Activated CD4-positive, alpha-beta memory T cell treated with anti-CD3 and anti-CD28 coated beads, Interleukin-2, amount 10 ng/mL, durations not matched to agents 7 days and 5 days (primary cell): ENCODE measurements at regions not wholly inside any gene's neighbourhood (a gene's known extent, or its start where the extent isn't known, plus 50 kb on each side); places are given as distances from the start of the nearest gene placed in this dataset.
"Not testable (repeated sequence)": the region's sequence is repeated elsewhere in the genome, so short reads cannot be mapped to it uniquely, and the experiment has no call there.

ENCODE experiments used
- CTCF ChIA-PET: fragments of 350-600 bp; sonication (Branson Sonifier 250); formaldehyde crosslinking; loops from one replicate; lab custom pipeline; 2021; ENCODE audit warnings: antibody characterized with exemption, inconsistent platforms; lab: Charles Lee
- POLR2A ChIA-PET: fragments of 350-600 bp; sonication (Branson Sonifier 250); formaldehyde crosslinking; loops from one replicate; lab custom pipeline; 2021; ENCODE audit warnings: antibody characterized with exemption; lab: Charles Lee
- DNase-seq: peaks from one replicate; pipeline ENCODE4 v3.0.0-alpha.2; 2020
- H3K27ac Mint-ChIP-seq: one replicate; pipeline ENCODE4 v1.8.0; 2021; ENCODE audit warnings: mild to moderate bottlenecking, mixed read lengths
- H3K27me3 Mint-ChIP-seq: one replicate; pipeline ENCODE4 v1.8.0; 2021; ENCODE audit warnings: mixed read lengths
- H3K36me3 Mint-ChIP-seq: one replicate; pipeline ENCODE4 v1.8.0; 2021; ENCODE audit warnings: low read depth, mixed read lengths
- H3K4me1 Mint-ChIP-seq: one replicate; pipeline ENCODE4 v1.8.0; 2021; ENCODE audit warnings: mixed read lengths
- H3K4me3 Mint-ChIP-seq: one replicate; pipeline ENCODE4 v1.8.0; 2021; ENCODE audit warnings: mild to moderate bottlenecking, mixed read lengths
- H3K9me3 Mint-ChIP-seq: one replicate; pipeline ENCODE4 v1.8.0; 2021; ENCODE audit warnings: mixed read lengths

DNA sequence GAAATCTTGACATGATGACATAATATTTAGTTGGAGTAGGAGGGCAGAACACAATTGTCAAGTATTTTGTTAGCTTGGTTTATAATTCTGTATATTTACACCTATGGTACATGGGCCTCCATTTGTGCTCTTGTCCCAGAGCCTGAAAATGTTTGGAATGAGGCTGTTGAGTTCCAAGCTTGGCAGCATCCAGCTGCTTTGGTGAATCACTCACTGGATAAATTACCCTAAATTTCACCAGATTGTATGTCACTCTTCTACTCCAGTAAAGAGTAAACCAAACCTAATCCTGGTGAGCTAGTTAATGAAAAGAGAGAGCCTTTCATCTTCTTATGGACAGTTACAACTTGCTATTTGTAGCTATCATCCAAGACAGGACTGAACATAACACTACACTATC, 928.7 kb downstream of the DIPK2A start:
- ChIA-PET CTCF (no interaction called here), POLR2A (no interaction called here)
- Mint-ChIP-seq H3K27me3 (no peaks in the 10 kb centered on the region), H3K9me3 (peaks cover 21% of the 10 kb centered on the region), H3K4me3 (no peak overlapping the region), H3K4me1 (no peaks in the 10 kb centered on the region), H3K27ac (no peak overlapping the region), H3K36me3 (no peaks in the 10 kb centered on the region)
- no peak for DNase-seq

DNA sequence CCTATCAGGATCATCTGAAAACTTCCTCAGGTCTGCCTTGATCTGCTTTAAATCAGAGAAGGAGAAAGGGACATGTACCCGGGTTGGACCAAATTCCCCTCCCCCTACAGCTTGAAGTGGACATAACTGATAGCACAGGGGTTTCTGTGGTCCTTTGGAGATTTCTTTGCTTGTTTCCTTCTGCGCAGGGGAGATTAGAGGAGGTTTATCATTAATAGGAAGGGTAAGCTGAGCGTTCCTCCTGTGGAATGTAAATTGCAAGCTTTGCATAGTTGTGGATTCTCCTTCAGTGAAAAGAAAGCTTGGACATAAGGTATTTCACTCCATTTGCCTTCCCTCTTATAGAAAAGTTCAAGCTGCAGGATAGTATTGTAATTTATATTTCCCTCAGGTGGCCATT, 936.0 kb downstream of the DIPK2A start:
- H3K27ac Mint-ChIP-seq, CTCF ChIA-PET, H3K4me1 Mint-ChIP-seq, H3K4me3 Mint-ChIP-seq, DNase-seq, POLR2A ChIA-PET, H3K27me3 Mint-ChIP-seq, H3K36me3 Mint-ChIP-seq: not testable (repeated sequence)
- H3K9me3 Mint-ChIP-seq = peaks cover 43% of the 10 kb centered on the region

- CTCF ChIA-PET = no interaction called here
- no peak overlapping the region for H3K27ac Mint-ChIP-seq
- POLR2A ChIA-PET = no interaction called here
- peaks cover 9% of the 10 kb centered on the region for H3K9me3 Mint-ChIP-seq
- no peaks in the 10 kb centered on the region for H3K36me3 Mint-ChIP-seq
- H3K4me1 Mint-ChIP-seq = no peaks in the 10 kb centered on the region
- H3K27me3 Mint-ChIP-seq = no peaks in the 10 kb centered on the region
- DNase-seq = no peak
- no peak overlapping the region for H3K4me3 Mint-ChIP-seq
These were observed 941.3 kb downstream of the DIPK2A start for GRCh38 chr3:144912968-144913367.

- no peaks in the 10 kb centered on the region for H3K36me3 Mint-ChIP-seq
- POLR2A ChIA-PET = no interaction called here
- DNase-seq = no peak
- H3K4me1 Mint-ChIP-seq = no peaks in the 10 kb centered on the region
- H3K4me3 Mint-ChIP-seq = no peak overlapping the region
- H3K9me3 Mint-ChIP-seq = peaks cover 3% of the 10 kb centered on the region
- no peak overlapping the region for H3K27ac Mint-ChIP-seq
- H3K27me3 Mint-ChIP-seq = no peaks in the 10 kb centered on the region
- CTCF ChIA-PET = no interaction called here
These were observed 943.6 kb downstream of the DIPK2A start for GRCh38 chr3:144915202-144915601.

DNA sequence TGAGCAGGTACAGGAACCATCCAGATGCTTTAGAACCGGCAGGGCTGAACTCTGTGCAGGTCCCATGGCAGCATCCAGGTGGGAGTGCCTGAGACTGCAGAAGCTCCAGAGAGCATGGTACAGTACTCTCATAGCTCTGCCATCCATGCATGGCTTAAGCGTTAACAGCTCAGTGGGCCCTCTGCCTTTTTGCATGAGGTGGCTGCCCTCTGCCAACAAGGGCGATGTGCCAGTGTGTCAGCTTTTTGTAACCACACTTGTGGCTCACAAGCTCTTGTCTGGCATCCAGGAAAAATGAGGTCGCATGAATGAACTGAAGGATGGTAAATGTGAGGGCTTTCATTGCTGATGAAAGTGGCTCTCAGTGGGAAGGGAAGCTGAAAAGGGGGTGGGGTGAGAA, 950.1 kb downstream of the DIPK2A start:
- Mint-ChIP-seq H3K36me3 (no peaks in the 10 kb centered on the region), H3K27me3 (no peaks in the 10 kb centered on the region), H3K9me3 (peaks cover 3% of the 10 kb centered on the region), H3K4me1 (no peaks in the 10 kb centered on the region), H3K27ac (no peak overlapping the region), H3K4me3 (no peak overlapping the region)
- CTCF ChIA-PET = no interaction called here
- no peak for DNase-seq
- POLR2A ChIA-PET = no interaction called here

DNA sequence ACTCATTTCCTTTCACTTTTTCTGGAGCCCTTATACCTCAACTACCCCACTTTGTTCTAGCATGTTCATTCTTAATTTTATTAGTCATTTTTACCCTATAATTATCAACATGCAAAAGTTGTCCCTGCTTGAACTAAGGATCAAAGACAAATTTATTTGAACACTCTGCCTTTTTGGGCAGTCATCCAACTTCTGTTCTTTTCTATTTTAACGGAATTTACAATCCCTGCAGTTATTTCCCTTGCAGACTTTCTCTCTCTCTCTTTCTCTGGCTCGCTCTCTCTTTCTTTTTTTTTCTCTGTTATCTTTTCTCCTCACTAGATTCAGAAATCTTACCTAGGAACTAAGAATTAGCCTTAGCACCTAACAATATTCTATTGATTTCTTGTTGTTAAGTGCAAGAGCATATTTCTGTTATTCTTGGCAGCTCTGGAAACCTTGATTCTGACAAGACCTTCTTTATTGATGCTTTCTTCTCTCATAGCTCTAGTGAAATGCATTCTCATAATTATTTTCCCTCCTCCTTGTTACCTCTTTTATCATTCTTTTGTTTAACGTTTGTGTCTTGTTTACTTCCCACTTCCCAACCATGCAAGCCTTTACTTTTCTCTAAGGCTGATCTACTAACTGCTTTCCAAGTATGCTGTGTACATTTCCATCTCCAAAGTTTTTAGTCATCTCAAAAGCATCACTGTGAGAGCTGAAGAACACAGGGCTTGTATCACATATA, 951.6 kb downstream of the DIPK2A start:
- H3K27me3 Mint-ChIP-seq = no peaks in the 10 kb centered on the region
- ChIA-PET POLR2A (no interaction called here), CTCF (no interaction called here)
- no peaks in the 10 kb centered on the region for H3K4me1 Mint-ChIP-seq
- no peak overlapping the region for H3K27ac Mint-ChIP-seq
- peaks cover 4% of the 10 kb centered on the region for H3K9me3 Mint-ChIP-seq
- no peak for DNase-seq
- H3K36me3 Mint-ChIP-seq = no peaks in the 10 kb centered on the region
- H3K4me3 Mint-ChIP-seq = no peak overlapping the region

- Mint-ChIP-seq H3K4me3 (no peak overlapping the region), H3K27me3 (no peaks in the 10 kb centered on the region), H3K36me3 (no peaks in the 10 kb centered on the region), H3K9me3 (peaks cover 4% of the 10 kb centered on the region), H3K4me1 (no peaks in the 10 kb centered on the region), H3K27ac (no peak overlapping the region)
- DNase-seq = no peak
- ChIA-PET CTCF (no interaction called here), POLR2A (no interaction called here)
These were observed 958.8 kb downstream of the DIPK2A start for GRCh38 chr3:144930431-144930830.

DNA sequence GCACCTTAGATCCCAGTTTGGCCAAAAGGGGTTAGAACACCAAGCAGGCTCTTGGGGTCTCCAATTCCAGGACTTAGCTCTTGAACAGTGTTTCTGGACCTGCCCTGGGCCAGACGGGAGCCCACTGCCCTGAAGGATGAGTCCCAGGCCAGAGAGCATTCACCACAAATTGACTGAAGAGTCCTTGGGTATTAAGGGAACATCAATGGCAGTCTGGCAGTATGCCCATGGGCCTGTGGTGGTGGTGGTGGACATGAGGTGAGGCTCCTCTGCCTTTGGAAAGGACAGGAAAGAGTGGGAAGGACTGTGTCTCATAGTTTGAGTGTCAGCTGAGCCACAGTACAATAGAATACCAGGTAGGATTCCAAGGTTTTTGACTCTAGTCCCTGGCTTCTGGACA, 960.0 kb downstream of the DIPK2A start:
- H3K27me3 Mint-ChIP-seq = no peaks in the 10 kb centered on the region
- H3K4me1 Mint-ChIP-seq = no peaks in the 10 kb centered on the region
- no peak overlapping the region for H3K27ac Mint-ChIP-seq
- no peaks in the 10 kb centered on the region for H3K36me3 Mint-ChIP-seq
- H3K4me3 Mint-ChIP-seq = no peak overlapping the region
- POLR2A ChIA-PET = no interaction called here
- CTCF ChIA-PET = no interaction called here
- DNase-seq = no peak
- H3K9me3 Mint-ChIP-seq = peaks cover 2% of the 10 kb centered on the region

DNA sequence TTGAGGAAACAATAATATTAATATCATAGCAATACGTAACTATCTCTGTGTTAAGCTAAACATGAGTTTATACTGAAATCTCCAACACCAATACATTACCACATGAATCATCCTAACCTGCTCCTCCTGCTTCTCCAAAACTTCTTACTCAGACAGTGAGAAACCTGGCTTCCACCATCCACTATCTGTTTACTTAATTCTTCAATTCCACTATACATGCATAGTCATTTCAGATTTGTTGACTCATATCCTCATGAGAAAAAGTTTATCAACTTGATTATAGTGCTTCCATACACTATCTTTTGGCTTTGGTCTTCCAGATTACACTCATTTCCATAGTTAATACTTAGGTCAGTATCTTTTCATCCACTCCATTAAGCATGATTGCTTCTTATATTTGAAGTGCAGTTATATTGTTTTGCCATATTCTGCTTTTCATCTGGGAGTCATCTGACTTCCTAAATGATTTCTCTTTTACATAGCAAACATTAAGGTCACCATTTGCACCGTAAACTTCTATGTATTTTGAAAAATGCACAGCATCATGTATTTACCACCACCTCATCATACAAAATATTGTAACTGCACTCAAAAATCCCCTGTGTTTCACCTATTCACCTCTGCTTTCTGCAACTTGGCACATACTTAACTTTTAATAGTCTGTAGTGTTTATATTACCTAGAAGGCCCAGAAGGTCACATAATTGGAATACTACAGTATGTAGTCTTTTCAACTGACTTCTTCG, 970.6 kb downstream of the DIPK2A start:
- H3K27ac Mint-ChIP-seq = no peak overlapping the region
- POLR2A ChIA-PET = no interaction called here
- peaks cover 2% of the 10 kb centered on the region for H3K9me3 Mint-ChIP-seq
- no peak for DNase-seq
- no peaks in the 10 kb centered on the region for H3K36me3 Mint-ChIP-seq
- CTCF ChIA-PET = no interaction called here
- no peaks in the 10 kb centered on the region for H3K4me1 Mint-ChIP-seq
- H3K4me3 Mint-ChIP-seq = no peak overlapping the region
- H3K27me3 Mint-ChIP-seq = no peaks in the 10 kb centered on the region

GRCh38 chr3:144942838-144943197, 971.2 kb downstream of the DIPK2A start:
- H3K36me3 Mint-ChIP-seq = no peaks in the 10 kb centered on the region
- H3K4me3 Mint-ChIP-seq = no peak overlapping the region
- H3K27ac Mint-ChIP-seq = no peak overlapping the region
- no peak for DNase-seq
- no peaks in the 10 kb centered on the region for H3K9me3 Mint-ChIP-seq
- H3K4me1 Mint-ChIP-seq = no peaks in the 10 kb centered on the region
- ChIA-PET POLR2A (no interaction called here), CTCF (no interaction called here)
- H3K27me3 Mint-ChIP-seq = no peaks in the 10 kb centered on the region

GRCh38 chr3:144947895-144948294, 976.3 kb downstream of the DIPK2A start:
- H3K4me3 Mint-ChIP-seq = no peak overlapping the region
- no peaks in the 10 kb centered on the region for H3K9me3 Mint-ChIP-seq
- ChIA-PET POLR2A (no interaction called here), CTCF (no interaction called here)
- no peak for DNase-seq
- no peaks in the 10 kb centered on the region for H3K4me1 Mint-ChIP-seq
- no peak overlapping the region for H3K27ac Mint-ChIP-seq
- no peaks in the 10 kb centered on the region for H3K27me3 Mint-ChIP-seq
- no peaks in the 10 kb centered on the region for H3K36me3 Mint-ChIP-seq

GRCh38 chr3:144948711-144949110, 977.1 kb downstream of the DIPK2A start:
- Mint-ChIP-seq H3K27ac (no peak overlapping the region), H3K36me3 (no peaks in the 10 kb centered on the region), H3K4me3 (no peak overlapping the region), H3K4me1 (no peaks in the 10 kb centered on the region), H3K9me3 (no peaks in the 10 kb centered on the region), H3K27me3 (no peaks in the 10 kb centered on the region)
- ChIA-PET CTCF (no interaction called here), POLR2A (no interaction called here)
- DNase-seq = no peak

- CTCF ChIA-PET = no interaction called here
- no peaks in the 10 kb centered on the region for H3K4me1 Mint-ChIP-seq
- H3K27me3 Mint-ChIP-seq = no peaks in the 10 kb centered on the region
- H3K9me3 Mint-ChIP-seq = peaks cover 7% of the 10 kb centered on the region
- POLR2A ChIA-PET = no interaction called here
- no peaks in the 10 kb centered on the region for H3K36me3 Mint-ChIP-seq
- DNase-seq = no peak
- no peak overlapping the region for H3K4me3 Mint-ChIP-seq
- no peak overlapping the region for H3K27ac Mint-ChIP-seq
These were observed 982.3 kb downstream of the DIPK2A start for GRCh38 chr3:144953959-144954358.
